DOHH2 (cell line): ENCODE measurements at regions not wholly inside any gene's neighbourhood (a gene's known extent, or its start where the extent isn't known, plus 50 kb on each side); places are given as distances from the start of the nearest gene placed in this dataset.

ENCODE experiments used
- H3F3A ChIP-seq: fragments of 200-600 bp; sonication (generic), shearing (Covaris generic); 2 replicates; pipeline ENCODE4 v1.6.0; 2016; ENCODE audit warnings: antibody characterized with exemption, mild to moderate bottlenecking; ENCODE audit not compliant: control insufficient read depth, insufficient read depth
- H3K27ac ChIP-seq: fragments of 200-600 bp; sonication (generic); 2 replicates; pipeline ENCODE4 v1.5.1; 2014; ENCODE audit warnings: low read depth, mild to moderate bottlenecking, low read length, moderate library complexity
- H3K27me3 ChIP-seq: fragments of 200-600 bp; sonication (generic); 2 replicates; pipeline ENCODE4 v1.6.1; 2014; ENCODE audit warnings: mild to moderate bottlenecking, low read length, mixed read lengths; ENCODE audit not compliant: control insufficient read depth
- H3K36me3 ChIP-seq: fragments of 200-600 bp; sonication (generic); 2 replicates; pipeline ENCODE4 v1.6.1; 2014; ENCODE audit warnings: mild to moderate bottlenecking, low read length, moderate library complexity, mixed read lengths; ENCODE audit not compliant: control insufficient read depth
- H3K4me1 ChIP-seq: fragments of 200-600 bp; sonication (generic); 2 replicates; pipeline ENCODE4 v1.6.1; 2014; ENCODE audit warnings: mild to moderate bottlenecking, low read length, mixed read lengths; ENCODE audit not compliant: control insufficient read depth
- H3K4me2 ChIP-seq: fragments of 200-600 bp; sonication (generic); 2 replicates; pipeline ENCODE4 v1.6.0; 2014; ENCODE audit warnings: mild to moderate bottlenecking, low read length, moderate library complexity
- H3K4me3 ChIP-seq: fragments of 200-600 bp; sonication (generic); 2 replicates; pipeline ENCODE4 v1.5.1; 2014; ENCODE audit warnings: mild to moderate bottlenecking, low read length, mixed read lengths
- H3K79me2 ChIP-seq: fragments of 200-600 bp; sonication (generic); 2 replicates; pipeline ENCODE4 v1.6.1; 2014; ENCODE audit warnings: mild to moderate bottlenecking, low read length, mixed read lengths; ENCODE audit not compliant: control insufficient read depth
- H3K9me2 ChIP-seq: fragments of 200-600 bp; sonication (generic); replicated peaks from 2 replicates; pipeline ENCODE4 v1.6.1; 2014; ENCODE audit warnings: mild to moderate bottlenecking, low read length, mixed read lengths; ENCODE audit not compliant: control insufficient read depth
- H3K9me3 ChIP-seq: fragments of 200-600 bp; sonication (generic); 2 replicates; pipeline ENCODE4 v1.6.1; 2014; ENCODE audit warnings: antibody characterized with exemption, low read length, mixed read lengths; ENCODE audit not compliant: control insufficient read depth, insufficient read depth
- H4K20me1 ChIP-seq: fragments of 200-600 bp; sonication (generic); 2 replicates; pipeline ENCODE4 v1.6.0; 2014; ENCODE audit warnings: low read depth, mild to moderate bottlenecking, antibody characterized with exemption, low read length, moderate library complexity; ENCODE audit not compliant: control insufficient read depth, insufficient read depth
- CTCF ChIP-seq: fragments of 200-600 bp; sonication (generic); IDR thresholded peaks from one replicate; pipeline ENCODE4 v1.5.1; 2014; ENCODE audit warnings: antibody characterized with exemption, mild to moderate bottlenecking, low read depth, low read length; ENCODE audit not compliant: poor library complexity, severe bottlenecking
- EZH2phosphoT487 ChIP-seq: fragments of 200-600 bp; sonication (generic); IDR thresholded peaks from 2 replicates; pipeline ENCODE4 v1.6.1; 2017; ENCODE audit warnings: borderline replicate concordance, mild to moderate bottlenecking, antibody characterized with exemption, low read length, moderate library complexity, mixed read lengths

GRCh38 chr21:15122241-15122640 is 57.4 kb upstream of the NRIP1 start:
- Histone ChIP-seq H3K27ac (no peak overlapping the region), H3K4me2 (no peak overlapping the region)

GRCh38 chr21:15124731-15125130 is 59.9 kb upstream of the NRIP1 start:
- H3K9me3 ChIP-seq: no peaks in the 10 kb centered on the region; the same call in 1 of the 2 replicates
- H3F3A ChIP-seq: no peaks in the 10 kb centered on the region
- H3K27me3 ChIP-seq: no peaks in the 10 kb centered on the region
- H3K79me2 ChIP-seq: no peaks in the 10 kb centered on the region
- TF ChIP-seq EZH2phosphoT487 (no peak), CTCF (no peak)
- no peak overlapping the region for H3K4me3 ChIP-seq
- H3K36me3 ChIP-seq: no peaks in the 10 kb centered on the region
- no peaks in the 10 kb centered on the region for H3K4me1 ChIP-seq
- H3K9me2 ChIP-seq: no peaks in the 10 kb centered on the region
- H3K27ac ChIP-seq: no peak overlapping the region
- no peaks in the 10 kb centered on the region for H4K20me1 ChIP-seq
- H3K4me2 ChIP-seq: no peak overlapping the region

More at GRCh38 chr21:15122241-15122640, 57.4 kb upstream of the NRIP1 start:
- no peaks in the 10 kb centered on the region for H3K9me2 ChIP-seq
- no peaks in the 10 kb centered on the region; the same call in 1 of the 2 replicates for H3K9me3 ChIP-seq
- H3K36me3 ChIP-seq: no peaks in the 10 kb centered on the region
- H3K4me3 ChIP-seq: no peak overlapping the region
- H4K20me1 ChIP-seq: no peaks in the 10 kb centered on the region
- no peaks in the 10 kb centered on the region for H3K79me2 ChIP-seq
- no peak for TF ChIP-seq EZH2phosphoT487
- no peak for TF ChIP-seq CTCF
- H3K27me3 ChIP-seq: no peaks in the 10 kb centered on the region
- no peaks in the 10 kb centered on the region for H3K4me1 ChIP-seq
- H3F3A ChIP-seq: no peaks in the 10 kb centered on the region

GRCh38 chr21:15126948-15127347 is 62.1 kb upstream of the NRIP1 start:
- TF ChIP-seq EZH2phosphoT487 (no peak), CTCF (no peak)
- Histone ChIP-seq H4K20me1 (no peaks in the 10 kb centered on the region), H3K4me2 (no peak overlapping the region)

More at GRCh38 chr21:15126948-15127347, 62.1 kb upstream of the NRIP1 start:
- H3K27ac ChIP-seq: no peak overlapping the region
- no peak overlapping the region for H3K4me3 ChIP-seq
- H3K36me3 ChIP-seq: no peaks in the 10 kb centered on the region
- H3K27me3 ChIP-seq: no peaks in the 10 kb centered on the region
- no peaks in the 10 kb centered on the region for H3K79me2 ChIP-seq
- H3K9me2 ChIP-seq: no peaks in the 10 kb centered on the region
- H3K4me1 ChIP-seq: no peaks in the 10 kb centered on the region
- H3F3A ChIP-seq: no peaks in the 10 kb centered on the region
- H3K9me3 ChIP-seq: no peaks in the 10 kb centered on the region; the same call in 1 of the 2 replicates
